ENCODE measurements at regions not wholly inside any gene's neighbourhood (a gene's known extent, or its start where the extent isn't known, plus 50 kb on each side); places are given as distances from the start of the nearest gene placed in this dataset.

- TF ChIP-seq CTCF (IDR thresholded peaks at IDR 0.05) = no peak
- no peak for TF ChIP-seq POLR2AphosphoS5 (IDR thresholded peaks at IDR 0.05)
Observed at GRCh38 chr5:33235824-33236223, 204.9 kb upstream of the TARS1 start.

Data from suprapubic skin (tissue), 3 donors.